Activated T-cell treated with anti-CD3 and anti-CD28 coated beads, Interleukin-2, amount 50 U/mL, for 4 hours (primary cell): ENCODE measurements at regions not wholly inside any gene's neighbourhood (a gene's known extent, or its start where the extent isn't known, plus 50 kb on each side); places are given as distances from the start of the nearest gene placed in this dataset.

ENCODE experiments used
- ATAC-seq, 2 donors: fragments of 200-7000 bp; cut with Tn5 transposase; one replicate each; pipeline ENCODE4 v1.10.0; 2021
- DNase-seq: peaks from one replicate; pipeline ENCODE4 v3.0.0-alpha.2; 2020
- H3K27me3 Mint-ChIP-seq: one replicate; pipeline ENCODE4 v1.8.0; 2021; ENCODE audit warnings: low read depth, mixed read lengths
- H3K36me3 Mint-ChIP-seq: one replicate; pipeline ENCODE4 v1.8.0; 2022; ENCODE audit warnings: mixed read lengths; ENCODE audit not compliant: insufficient read depth
- H3K4me1 Mint-ChIP-seq: one replicate; pipeline ENCODE4 v1.8.0; 2021; ENCODE audit warnings: low read depth, mixed read lengths
- H3K4me3 Mint-ChIP-seq: one replicate; pipeline ENCODE4 v1.8.0; 2021; ENCODE audit warnings: mild to moderate bottlenecking, moderate library complexity, mixed read lengths
- H3K9me3 Mint-ChIP-seq: one replicate; pipeline ENCODE4 v1.8.0; 2021; ENCODE audit warnings: mixed read lengths

DNA sequence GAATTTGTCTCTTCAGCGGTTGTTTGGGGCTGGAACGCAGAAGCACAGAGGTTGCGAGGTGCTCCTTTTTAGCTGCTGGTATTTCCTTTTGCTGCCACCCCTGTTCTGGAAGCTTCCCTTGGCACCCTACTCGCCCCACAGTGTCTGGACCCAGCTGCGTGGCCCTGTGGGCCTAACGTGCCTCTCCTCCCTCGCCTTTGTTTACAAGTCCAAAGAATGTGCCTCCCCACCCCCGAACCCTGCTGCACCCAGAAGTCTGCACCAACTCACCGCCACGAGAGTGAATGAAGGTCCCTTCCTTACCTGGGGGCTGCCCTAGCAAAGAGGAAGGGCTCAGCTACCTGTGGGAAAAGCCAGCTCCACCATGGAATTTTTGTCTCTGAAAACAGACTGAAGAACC is 139.7 kb upstream of the RPS6KA2 start:
- Mint-ChIP-seq H3K4me3 (no peak overlapping the region), H3K27me3 (peaks cover 3% of the 10 kb centered on the region), H3K36me3 (no peaks in the 10 kb centered on the region), H3K9me3 (no peaks in the 10 kb centered on the region), H3K4me1 (no peaks in the 10 kb centered on the region)
- ATAC-seq (no peak), DNase-seq (no peak)

GRCh38 chr6:166765234-166765541 is 138.1 kb upstream of the RPS6KA2 start:
- peaks cover 2% of the 10 kb centered on the region for H3K27me3 Mint-ChIP-seq
- peaks cover 6% of the 10 kb centered on the region for H3K4me1 Mint-ChIP-seq
- H3K4me3 Mint-ChIP-seq, result no peak overlapping the region
- DNase-seq (no peak), ATAC-seq (no peak)
- no peaks in the 10 kb centered on the region for H3K9me3 Mint-ChIP-seq
- no peaks in the 10 kb centered on the region for H3K36me3 Mint-ChIP-seq

DNA sequence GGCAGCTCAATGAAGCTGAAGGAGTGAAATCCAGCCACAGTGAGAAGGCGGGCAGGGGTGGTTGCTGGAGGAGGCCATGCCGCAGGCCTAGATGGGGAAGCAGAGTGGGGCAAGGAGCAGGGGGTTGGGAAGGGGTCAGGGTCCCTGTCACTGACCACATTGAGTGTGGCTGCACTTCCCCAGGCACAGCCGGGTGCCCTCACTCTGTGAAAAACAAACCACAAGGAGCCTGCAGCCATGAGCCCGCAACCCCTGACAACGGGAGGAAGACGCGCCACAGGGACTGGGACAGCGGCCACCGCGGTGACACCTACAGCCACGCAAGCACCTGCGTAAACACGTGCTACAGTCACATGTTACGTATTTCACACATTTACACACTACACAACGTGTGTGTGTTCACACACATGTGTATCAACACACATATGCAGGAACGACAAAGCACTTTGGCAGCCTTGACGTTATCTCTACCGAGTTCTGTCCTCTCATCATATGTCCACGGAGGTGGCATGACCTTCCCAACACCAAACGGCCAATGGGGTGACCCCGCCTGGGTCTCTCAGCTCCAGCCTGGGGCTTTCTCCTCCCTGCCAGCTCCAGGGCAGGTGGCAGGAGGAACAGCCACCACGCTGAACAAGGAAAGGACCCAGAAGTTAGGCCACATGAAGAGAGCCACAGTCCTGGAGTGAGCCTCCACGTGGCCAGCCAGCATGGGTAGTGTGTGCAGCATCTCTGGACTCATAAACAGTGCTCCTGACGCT is 137.6 kb upstream of the RPS6KA2 start:
- DNase-seq (no peak), ATAC-seq (no peak)
- Mint-ChIP-seq H3K9me3 (no peaks in the 10 kb centered on the region), H3K4me1 (peaks cover 11% of the 10 kb centered on the region), H3K36me3 (no peaks in the 10 kb centered on the region), H3K4me3 (no peak overlapping the region), H3K27me3 (peaks cover 7% of the 10 kb centered on the region)

DNA sequence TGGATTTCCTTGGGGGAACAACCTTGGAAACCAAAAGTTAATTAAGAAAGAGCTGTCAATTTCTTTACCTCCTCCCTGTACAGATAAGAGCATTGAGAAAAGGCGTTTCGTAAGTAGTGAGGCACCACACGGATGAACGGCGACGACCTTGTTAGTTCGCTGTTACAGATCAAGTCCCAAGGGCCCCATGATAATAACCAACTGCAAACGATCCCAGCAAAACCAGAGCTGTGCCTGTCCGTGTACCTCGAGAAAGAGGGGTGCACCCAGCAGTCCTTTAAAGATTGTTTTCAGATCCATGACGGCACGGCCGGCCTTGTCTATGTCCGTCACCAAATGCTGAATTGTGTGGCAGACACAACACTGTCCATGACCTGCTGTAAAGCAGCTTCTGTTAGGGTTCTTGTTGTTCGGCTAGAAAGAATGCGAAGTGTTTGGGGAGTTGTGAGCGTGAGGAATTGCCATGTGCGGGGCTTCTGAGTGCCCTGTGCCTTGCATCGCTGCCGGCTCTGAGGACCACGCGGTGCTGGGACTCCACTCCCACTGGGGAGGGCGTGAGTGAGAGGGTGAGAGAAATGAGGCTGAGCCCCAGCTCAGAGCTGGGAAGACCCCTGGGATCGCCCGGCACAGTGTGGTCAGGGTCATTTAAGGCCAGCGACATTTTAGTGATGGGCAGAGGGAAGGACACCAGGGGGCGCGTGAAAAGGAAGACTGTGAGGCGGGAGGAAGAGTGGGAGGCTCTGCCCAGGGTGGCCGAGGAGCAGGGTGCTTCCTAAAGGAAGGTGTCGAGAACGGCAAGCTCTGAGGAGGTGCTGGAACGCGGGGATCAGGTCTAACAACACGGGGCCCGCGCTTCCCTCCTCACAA is 136.8 kb upstream of the RPS6KA2 start:
- no peaks in the 10 kb centered on the region for H3K9me3 Mint-ChIP-seq
- DNase-seq, result no peak

DNA sequence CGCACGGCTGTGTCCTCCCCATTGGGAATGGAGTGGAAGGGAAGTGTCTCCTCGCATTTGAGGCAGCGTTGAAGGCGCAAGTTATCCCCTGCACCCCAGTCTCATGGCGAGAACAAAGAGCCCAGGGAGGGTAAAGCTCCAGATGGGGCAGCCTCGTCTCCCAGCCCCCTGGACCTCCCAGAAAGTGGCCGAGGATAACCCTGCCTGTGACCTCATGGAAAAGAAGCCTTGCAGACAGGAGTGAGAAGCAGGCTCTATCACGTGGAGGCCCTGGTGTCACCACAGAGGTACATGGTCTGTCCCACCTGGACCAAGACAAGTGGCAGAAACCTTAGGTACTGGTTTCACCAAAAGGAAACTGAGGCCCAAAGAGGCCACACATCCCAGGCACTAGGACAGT is 134.8 kb upstream of the RPS6KA2 start:
- H3K4me3 Mint-ChIP-seq, result no peak overlapping the region
- no peaks in the 10 kb centered on the region for H3K36me3 Mint-ChIP-seq
- no peaks in the 10 kb centered on the region for H3K9me3 Mint-ChIP-seq
- no peak for DNase-seq
- peaks cover 33% of the 10 kb centered on the region for H3K4me1 Mint-ChIP-seq
- H3K27me3 Mint-ChIP-seq, result peaks cover 22% of the 10 kb centered on the region
- no peak for ATAC-seq

More for the DNA sequence above, 136.8 kb upstream of the RPS6KA2 start:
- no peaks in the 10 kb centered on the region for H3K36me3 Mint-ChIP-seq
- no peak overlapping the region for H3K4me3 Mint-ChIP-seq
- H3K27me3 Mint-ChIP-seq, result peaks cover 7% of the 10 kb centered on the region
- ATAC-seq, result no peak
- peaks cover 19% of the 10 kb centered on the region for H3K4me1 Mint-ChIP-seq

- Mint-ChIP-seq H3K4me1 (peaks cover 33% of the 10 kb centered on the region), H3K9me3 (no peaks in the 10 kb centered on the region), H3K27me3 (peaks cover 29% of the 10 kb centered on the region), H3K36me3 (no peaks in the 10 kb centered on the region), H3K4me3 (peak overlapping the region; percentile 33)
- ATAC-seq (peak; percentile 86 to 90), DNase-seq (peak; percentile 57)
Observed at GRCh38 chr6:166760288-166760687, 133.2 kb upstream of the RPS6KA2 start.

- H3K4me1 Mint-ChIP-seq, result peaks cover 33% of the 10 kb centered on the region
- H3K36me3 Mint-ChIP-seq, result no peaks in the 10 kb centered on the region
- H3K27me3 Mint-ChIP-seq, result peaks cover 33% of the 10 kb centered on the region
- DNase-seq (no peak), ATAC-seq (no peak)
- H3K9me3 Mint-ChIP-seq, result no peaks in the 10 kb centered on the region
- H3K4me3 Mint-ChIP-seq, result no peak overlapping the region
Observed at GRCh38 chr6:166758136-166758704, 131.2 kb upstream of the RPS6KA2 start.

DNA sequence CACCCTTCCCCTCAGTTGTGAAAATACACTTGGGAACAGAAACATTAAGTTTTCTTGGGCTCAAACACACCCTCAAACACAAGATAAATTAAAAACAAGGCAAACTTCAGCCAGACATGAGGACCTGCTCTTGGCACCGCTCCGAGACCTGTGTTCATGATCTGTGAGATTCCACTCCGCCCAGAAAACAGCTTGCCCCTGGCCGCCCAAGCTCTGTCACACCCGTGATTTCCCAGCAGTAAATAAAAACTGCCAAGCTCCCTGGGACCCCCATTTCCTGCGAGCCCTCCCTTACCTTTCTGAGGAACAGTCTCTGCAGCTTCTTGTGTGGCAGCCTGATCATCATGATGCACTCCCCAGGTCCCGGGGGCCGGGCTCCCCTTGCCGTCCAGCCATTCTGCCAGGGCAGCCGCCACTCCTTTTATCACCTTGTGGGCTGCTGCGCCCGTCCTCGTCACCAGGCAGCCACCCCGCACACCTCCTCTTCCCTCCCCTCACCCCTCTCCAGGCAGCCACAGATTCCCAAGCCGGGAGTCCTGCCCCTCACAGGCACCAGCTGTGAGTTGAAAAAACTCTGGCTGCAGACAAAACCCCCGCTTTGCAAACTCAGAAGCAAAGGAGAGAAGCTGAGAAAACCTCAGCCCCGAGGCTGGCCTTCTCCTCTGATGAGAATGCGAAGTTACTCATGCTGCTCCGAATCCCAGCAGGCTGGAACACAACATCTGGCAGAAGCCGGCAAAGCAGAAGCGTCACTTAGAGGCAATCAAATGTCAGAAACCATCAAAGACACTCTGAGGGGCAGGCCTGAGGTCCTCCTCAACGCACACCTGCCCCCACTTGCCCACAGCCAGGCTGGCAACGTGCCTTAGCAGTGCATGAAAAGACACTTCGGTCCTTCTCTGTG is 130.4 kb upstream of the RPS6KA2 start:
- DNase-seq (no peak), ATAC-seq (peak; percentile 42 to 55)
- Mint-ChIP-seq H3K27me3 (peaks cover 32% of the 10 kb centered on the region), H3K36me3 (no peaks in the 10 kb centered on the region), H3K4me3 (peak overlapping the region; percentile 42), H3K9me3 (no peaks in the 10 kb centered on the region), H3K4me1 (peaks cover 33% of the 10 kb centered on the region)

GRCh38 chr6:166754218-166755030 is 127.4 kb upstream of the RPS6KA2 start:
- Mint-ChIP-seq H3K27me3 (peaks cover 33% of the 10 kb centered on the region), H3K4me3 (no peak overlapping the region), H3K4me1 (peaks cover 27% of the 10 kb centered on the region), H3K36me3 (no peaks in the 10 kb centered on the region), H3K9me3 (no peaks in the 10 kb centered on the region)
- no peak for DNase-seq
- no peak for ATAC-seq

GRCh38 chr6:166752928-166753721 is 126.1 kb upstream of the RPS6KA2 start:
- ATAC-seq (no peak), DNase-seq (no peak)
- H3K9me3 Mint-ChIP-seq, result no peaks in the 10 kb centered on the region
- peaks cover 16% of the 10 kb centered on the region for H3K4me1 Mint-ChIP-seq
- no peaks in the 10 kb centered on the region for H3K36me3 Mint-ChIP-seq
- no peak overlapping the region for H3K4me3 Mint-ChIP-seq
- peaks cover 28% of the 10 kb centered on the region for H3K27me3 Mint-ChIP-seq

- H3K4me3 Mint-ChIP-seq, result no peak overlapping the region
- no peaks in the 10 kb centered on the region for H3K36me3 Mint-ChIP-seq
- no peaks in the 10 kb centered on the region for H3K9me3 Mint-ChIP-seq
- ATAC-seq (no peak), DNase-seq (no peak)
- H3K27me3 Mint-ChIP-seq, result peaks cover 20% of the 10 kb centered on the region
- H3K4me1 Mint-ChIP-seq, result peaks cover 8% of the 10 kb centered on the region
Observed at GRCh38 chr6:166752097-166752496, 125.0 kb upstream of the RPS6KA2 start.

GRCh38 chr6:166751051-166751595 is 124.1 kb upstream of the RPS6KA2 start:
- peak; percentile 69 to 81 for ATAC-seq
- Mint-ChIP-seq H3K9me3 (no peaks in the 10 kb centered on the region), H3K4me3 (no peak overlapping the region), H3K4me1 (peaks cover 7% of the 10 kb centered on the region), H3K36me3 (no peaks in the 10 kb centered on the region), H3K27me3 (peaks cover 16% of the 10 kb centered on the region)
- DNase-seq, result no peak
